ENCODE measurements at regions not wholly inside any gene's neighbourhood (a gene's known extent, or its start where the extent isn't known, plus 50 kb on each side); places are given as distances from the start of the nearest gene placed in this dataset.
"Not testable (repeated sequence)": the region's sequence is repeated elsewhere in the genome, so short reads cannot be mapped to it uniquely, and the experiment has no call there.

- not testable (repeated sequence) for DNase-seq (ENCODE audit: low spot score)
Measured at GRCh38 chr5:122669709-122670108, 105.2 kb upstream of the SNX2 start.

GRCh38 chr5:122673343-122673742, 101.5 kb upstream of the SNX2 start:
- no peak for DNase-seq (ENCODE audit: low spot score)

- no peak for DNase-seq (ENCODE audit: low spot score)
Measured at GRCh38 chr5:122674385-122674784, 100.5 kb upstream of the SNX2 start.

GRCh38 chr5:122680623-122681350, 94.1 kb upstream of the SNX2 start:
- no peak for DNase-seq (ENCODE audit: low spot score)

GRCh38 chr5:122683631-122684030, 91.2 kb upstream of the SNX2 start:
- DNase-seq (ENCODE audit: low spot score): no peak

GRCh38 chr5:122690266-122690665, 84.6 kb upstream of the SNX2 start:
- DNase-seq (ENCODE audit: low spot score): no peak

- no peak for DNase-seq (ENCODE audit: low spot score)
Measured at GRCh38 chr5:122691931-122692330, 82.9 kb upstream of the SNX2 start.

- DNase-seq (ENCODE audit: low spot score): no peak
Measured at GRCh38 chr5:122693963-122694362, 80.9 kb upstream of the SNX2 start.

- DNase-seq (ENCODE audit: low spot score): no peak
Measured at GRCh38 chr5:122694884-122695283, 80.0 kb upstream of the SNX2 start.

- DNase-seq (ENCODE audit: low spot score): not testable (repeated sequence)
Measured at GRCh38 chr5:122696735-122697134, 78.1 kb upstream of the SNX2 start.

GRCh38 chr5:122697191-122697590, 77.7 kb upstream of the SNX2 start:
- no peak for DNase-seq (ENCODE audit: low spot score)

- DNase-seq (ENCODE audit: low spot score): no peak
Measured at GRCh38 chr5:122699201-122699600, 75.7 kb upstream of the SNX2 start.

GRCh38 chr5:122701640-122702523, 73.0 kb upstream of the SNX2 start:
- no peak for DNase-seq (ENCODE audit: low spot score)

GRCh38 chr5:122702524-122702875, 72.4 kb upstream of the SNX2 start:
- DNase-seq (ENCODE audit: low spot score): no peak

- DNase-seq (ENCODE audit: low spot score): no peak
Measured at GRCh38 chr5:122703203-122703602, 71.7 kb upstream of the SNX2 start.

GRCh38 chr5:122704247-122705036, 70.4 kb upstream of the SNX2 start:
- DNase-seq (ENCODE audit: low spot score): peak; percentile 24

- DNase-seq (ENCODE audit: low spot score): no peak
Measured at GRCh38 chr5:122705851-122706250, 69.0 kb upstream of the SNX2 start.

GRCh38 chr5:122707796-122708195, 67.1 kb upstream of the SNX2 start:
- DNase-seq (ENCODE audit: low spot score): no peak

GRCh38 chr5:122713041-122713440, 61.8 kb upstream of the SNX2 start:
- DNase-seq (ENCODE audit: low spot score): no peak

GRCh38 chr5:122715095-122715494, 59.8 kb upstream of the SNX2 start:
- DNase-seq (ENCODE audit: low spot score): no peak

GRCh38 chr5:122718611-122719010, 56.3 kb upstream of the SNX2 start:
- DNase-seq (ENCODE audit: low spot score): no peak

- DNase-seq (ENCODE audit: low spot score): no peak
Measured at GRCh38 chr5:122719991-122720746, 54.7 kb upstream of the SNX2 start.
